BLaER1 treated with 17β-estradiol and CSF1 and Interleukin-3, amounts not matched to agents 10 nM and 100 nM (cell line): ENCODE measurements at regions not wholly inside any gene's neighbourhood (a gene's known extent, or its start where the extent isn't known, plus 50 kb on each side); places are given as distances from the start of the nearest gene placed in this dataset.

Experiments
- H3K27ac ChIP-seq, 11 experiments: shearing (Covaris generic); formaldehyde crosslinking; 2 replicates each; pipeline ENCODE4 v1.8.1; 2022
- H3K27me3 ChIP-seq, 11 experiments: shearing (Covaris generic); formaldehyde crosslinking; 2 replicates each; pipeline ENCODE4 v1.8.1; 2022
- H3K36me3 ChIP-seq, 11 experiments: shearing (Covaris generic); formaldehyde crosslinking; 2 replicates each; pipeline ENCODE4 v1.8.1; 2022
- H3K4me1 ChIP-seq, 10 experiments: shearing (Covaris generic); formaldehyde crosslinking; 2 replicates each; pipeline ENCODE4 v1.8.1; 2022
- H3K4me2 ChIP-seq, 11 experiments: shearing (Covaris generic); formaldehyde crosslinking; 2 replicates each; pipeline ENCODE4 v1.8.1; 2022
- H3K4me3 ChIP-seq, 10 experiments: shearing (Covaris generic); formaldehyde crosslinking; 2 replicates each; pipeline ENCODE4 v1.8.1; 2022
- H3K9ac ChIP-seq, 11 experiments: shearing (Covaris generic); formaldehyde crosslinking; 2 replicates each; pipeline ENCODE4 v1.8.1; 2022
- H3K9me3 ChIP-seq, 11 experiments: shearing (Covaris generic); formaldehyde crosslinking; replicated peaks in 1 of 11; 2 replicates each; pipeline ENCODE4 v1.8.1; 2022
- H4K20me1 ChIP-seq, 11 experiments: shearing (Covaris generic); formaldehyde crosslinking; 2 replicates each; pipeline ENCODE4 v1.8.1; 2022
- Cebpa-rat ChIP-seq, 11 experiments: shearing (Covaris generic); IDR thresholded peaks; 2 replicates each; pipeline ENCODE4 v1.8.1; 2022

DNA sequence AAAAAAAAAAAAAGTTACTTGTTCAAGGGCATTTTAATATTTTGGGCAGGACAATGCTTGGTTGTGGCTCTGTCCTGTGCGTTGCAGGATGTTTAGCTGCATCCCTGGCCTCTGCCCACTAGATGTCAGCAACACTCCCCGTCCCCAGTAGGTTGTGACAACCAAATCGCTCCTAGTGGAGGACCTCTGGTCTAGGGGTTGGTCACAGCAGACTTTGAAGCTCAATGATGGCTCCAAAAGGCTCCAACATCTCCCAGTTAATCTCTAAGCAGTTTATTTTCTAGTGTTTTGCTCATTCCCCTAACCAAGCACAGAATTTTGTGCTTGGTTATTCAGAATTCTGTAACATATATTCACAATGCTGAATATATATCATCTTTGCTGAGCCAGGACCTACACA is 67.0 kb downstream of the CHRNA1 start:
- H4K20me1 ChIP-seq: no peaks in the 10 kb centered on the region; a peak in 1 of 22 replicates
- no peak overlapping the region for H3K9ac ChIP-seq
- peaks cover 0 to 20% (median 0%) of the 10 kb centered on the region in 11 experiments; a peak in 4 of 22 replicates for H3K27me3 ChIP-seq
- no peaks in the 10 kb centered on the region for H3K36me3 ChIP-seq
- H3K4me2 ChIP-seq: no peak overlapping the region
- no peak overlapping the region for H3K27ac ChIP-seq
- H3K4me3 ChIP-seq: no peak overlapping the region
- TF ChIP-seq Cebpa-rat (IDR thresholded peaks at IDR 0.05): no peak
- peaks cover 0 to 13% (median 9%) of the 10 kb centered on the region in 11 experiments; a peak in 15 of 22 replicates for H3K9me3 ChIP-seq
- peaks cover 0 to 4% (median 0%) of the 10 kb centered on the region in 10 experiments; a peak in 2 of 20 replicates for H3K4me1 ChIP-seq

DNA sequence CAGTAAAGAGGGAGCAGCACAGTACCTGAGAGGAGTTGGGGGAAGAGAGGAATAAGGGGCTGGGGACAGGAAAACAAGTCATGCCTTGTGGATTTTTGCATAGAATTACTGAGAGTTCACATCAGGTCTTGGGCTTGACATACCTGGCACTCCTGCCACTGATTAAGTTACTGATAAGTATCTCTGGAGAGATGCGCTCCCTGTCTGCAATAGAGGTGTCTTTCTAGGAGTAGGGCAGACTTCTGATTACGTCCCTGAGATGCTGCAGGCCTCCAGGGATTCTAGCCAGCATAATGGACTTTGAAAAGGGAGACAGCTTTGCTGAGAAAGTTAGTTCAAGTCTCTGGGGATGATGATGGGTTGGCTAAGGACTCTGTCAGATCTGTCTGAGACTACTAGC is 69.4 kb downstream of the CHRNA1 start:
- Histone ChIP-seq H3K9me3 (peaks cover 0 to 20% (median 14%) of the 10 kb centered on the region in 11 experiments; a peak in 15 of 22 replicates), H3K27ac (no peak overlapping the region), H3K4me1 (peaks cover 0 to 9% (median 0%) of the 10 kb centered on the region in 10 experiments; a peak in 4 of 20 replicates), H3K9ac (no peak overlapping the region), H3K4me3 (no peak overlapping the region), H3K27me3 (peaks cover 0 to 9% (median 0%) of the 10 kb centered on the region in 11 experiments; a peak in 2 of 22 replicates), H4K20me1 (no peaks in the 10 kb centered on the region; a peak in 1 of 22 replicates), H3K4me2 (no peak overlapping the region), H3K36me3 (no peaks in the 10 kb centered on the region)
- TF ChIP-seq Cebpa-rat (IDR thresholded peaks at IDR 0.05): no peak

DNA sequence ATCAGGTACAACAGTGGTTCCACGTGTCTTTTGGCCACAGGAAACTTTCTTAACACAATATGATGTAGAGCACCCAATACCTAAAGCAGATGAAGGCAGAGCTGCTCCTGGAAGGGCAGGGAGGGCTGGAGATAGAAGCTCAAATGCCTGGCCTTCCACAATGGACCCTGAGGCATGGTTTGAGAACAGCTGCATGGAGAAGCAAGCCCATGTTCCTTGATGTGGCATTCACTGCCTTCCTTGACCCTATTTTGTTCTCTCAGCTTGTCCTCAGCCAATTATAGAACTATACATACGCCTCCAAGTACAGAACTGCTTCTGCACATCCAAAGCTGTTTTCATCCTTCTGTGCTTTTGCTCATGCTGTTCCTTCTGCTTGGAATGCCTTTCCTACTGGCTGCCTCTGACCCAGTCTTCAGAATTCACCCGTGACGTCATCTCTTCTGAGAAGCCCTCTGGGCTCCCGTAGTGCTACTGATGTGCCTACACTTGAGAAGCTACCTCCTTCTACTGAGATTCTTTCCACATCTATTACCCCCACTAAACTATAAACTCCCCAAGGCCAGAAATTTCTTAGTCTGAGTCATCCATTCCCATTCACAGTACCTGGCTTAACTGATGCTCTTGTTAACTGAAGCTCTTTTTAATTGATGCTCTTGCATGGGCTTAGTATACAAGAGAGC is 69.9 kb downstream of the CHRNA1 start:
- Histone ChIP-seq H3K36me3 (no peaks in the 10 kb centered on the region), H4K20me1 (no peaks in the 10 kb centered on the region; a peak in 1 of 22 replicates), H3K4me1 (peaks cover 0 to 9% (median 0%) of the 10 kb centered on the region in 10 experiments; a peak in 4 of 20 replicates), H3K27me3 (peaks cover 0 to 9% (median 0%) of the 10 kb centered on the region in 11 experiments; a peak in 2 of 22 replicates), H3K4me3 (no peak overlapping the region), H3K9me3 (peaks cover 0 to 20% (median 14%) of the 10 kb centered on the region in 11 experiments; a peak in 15 of 22 replicates), H3K9ac (no peak overlapping the region), H3K27ac (no peak overlapping the region), H3K4me2 (0 out of 22 replicates have a peak overlapping the region, but pooled peaks of 2 of the 11 experiments have one; percentile 0)
- TF ChIP-seq Cebpa-rat (IDR thresholded peaks at IDR 0.05): no peak

DNA sequence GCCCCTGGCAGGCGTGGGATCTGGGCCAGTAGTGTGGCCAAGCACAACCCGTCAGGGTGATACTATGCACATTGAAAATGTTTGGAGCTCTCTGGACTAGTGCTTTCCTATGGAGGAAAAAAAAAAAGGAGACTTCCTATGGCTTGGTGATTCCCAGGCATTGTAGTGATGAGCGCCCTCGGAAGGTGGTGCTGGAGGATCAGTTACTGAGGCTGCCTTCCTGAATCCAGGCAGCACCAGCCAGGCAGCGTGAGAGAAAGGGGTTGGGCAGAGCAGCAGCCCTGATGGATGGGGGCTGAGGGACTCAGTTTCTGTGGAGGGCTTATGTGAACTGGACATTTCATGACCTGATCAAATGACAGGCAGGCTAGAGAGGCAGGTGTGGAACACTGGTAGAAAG is 70.9 kb downstream of the CHRNA1 start:
- Histone ChIP-seq H3K4me2 (peak overlapping the region in 1 of 11 experiments; percentile 0; a peak in 1 of 22 replicates), H3K27me3 (peaks cover 0 to 9% (median 0%) of the 10 kb centered on the region in 11 experiments; a peak in 2 of 22 replicates), H3K9me3 (peaks cover 0 to 20% (median 14%) of the 10 kb centered on the region in 11 experiments; a peak in 15 of 22 replicates), H3K4me3 (no peak overlapping the region), H4K20me1 (no peaks in the 10 kb centered on the region; a peak in 1 of 22 replicates), H3K4me1 (peaks cover 0 to 9% (median 0%) of the 10 kb centered on the region in 10 experiments; a peak in 4 of 20 replicates), H3K9ac (no peak overlapping the region), H3K36me3 (no peaks in the 10 kb centered on the region), H3K27ac (no peak overlapping the region)
- TF ChIP-seq Cebpa-rat (IDR thresholded peaks at IDR 0.05): no peak

DNA sequence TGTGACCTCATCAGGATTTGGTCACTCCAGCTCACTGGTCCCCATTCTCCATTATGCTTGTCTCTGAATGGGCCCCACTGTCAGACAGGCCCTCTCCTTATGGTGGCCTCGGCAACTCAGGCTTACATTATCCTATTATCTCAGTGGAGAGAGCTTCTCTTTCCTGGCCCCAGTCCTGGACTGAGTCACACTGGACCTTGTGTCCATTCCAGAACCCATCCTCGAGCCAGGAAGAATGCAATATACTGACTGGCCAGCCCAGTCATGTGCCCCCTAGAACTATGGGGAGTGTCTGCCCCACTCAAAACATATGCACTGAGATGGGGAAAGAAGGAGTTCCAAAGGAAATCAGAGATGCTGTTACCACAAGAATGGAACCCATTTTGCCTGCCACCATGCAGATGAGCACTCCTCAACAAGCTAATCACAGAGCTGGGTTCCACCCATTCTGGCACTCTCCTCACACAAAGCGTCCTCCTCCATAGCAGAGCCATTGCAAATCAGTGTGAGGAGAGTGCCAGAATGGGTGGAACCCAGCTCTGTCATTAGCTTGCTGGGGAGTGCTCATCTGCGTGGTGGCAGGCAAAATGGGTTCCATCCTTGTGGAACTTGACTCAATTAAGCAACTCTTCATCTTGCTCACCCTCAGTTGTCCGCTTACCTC is 71.9 kb downstream of the CHRNA1 start:
- no peak overlapping the region for H3K4me3 ChIP-seq
- peaks cover 0 to 9% (median 0%) of the 10 kb centered on the region in 10 experiments; a peak in 4 of 20 replicates for H3K4me1 ChIP-seq
- H3K27ac ChIP-seq: no peak overlapping the region
- H3K27me3 ChIP-seq: peaks cover 0 to 9% (median 0%) of the 10 kb centered on the region in 11 experiments; a peak in 2 of 22 replicates
- no peak overlapping the region for H3K4me2 ChIP-seq
- H3K9ac ChIP-seq: no peak overlapping the region
- TF ChIP-seq Cebpa-rat (IDR thresholded peaks at IDR 0.05): no peak
- no peaks in the 10 kb centered on the region for H3K36me3 ChIP-seq
- H4K20me1 ChIP-seq: no peaks in the 10 kb centered on the region; a peak in 1 of 22 replicates
- H3K9me3 ChIP-seq: peaks cover 0 to 20% (median 14%) of the 10 kb centered on the region in 11 experiments; a peak in 15 of 22 replicates

DNA sequence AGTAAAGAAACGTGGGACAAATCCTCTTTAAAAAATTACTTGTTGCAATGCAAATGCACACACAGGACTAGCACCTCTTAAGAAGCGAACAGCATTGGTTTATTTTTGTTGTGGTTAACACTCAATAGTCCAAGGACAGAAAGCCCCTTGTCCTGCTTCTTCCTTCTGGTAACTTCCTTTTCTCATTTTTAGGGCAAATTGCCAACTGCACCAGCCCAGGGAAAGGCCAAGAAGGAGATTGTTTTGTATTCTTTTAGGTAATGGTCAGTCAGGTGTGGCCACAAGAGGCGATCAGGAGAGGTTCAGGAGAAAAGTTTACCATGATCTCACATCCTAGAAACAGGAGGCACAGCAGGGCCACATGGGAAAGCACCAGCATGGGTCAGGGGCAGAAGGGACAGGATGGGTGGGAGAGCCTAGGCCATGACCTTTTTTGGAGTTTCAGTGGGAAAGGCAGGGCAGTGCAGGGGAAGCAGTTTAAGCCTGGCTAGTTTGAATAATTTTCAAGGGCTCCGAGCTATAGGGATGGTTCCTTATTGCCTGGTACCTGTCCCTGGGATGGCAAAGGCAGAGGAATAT is 73.0 kb downstream of the CHRNA1 start:
- Histone ChIP-seq H3K4me1 (peaks cover 0 to 9% (median 0%) of the 10 kb centered on the region in 10 experiments; a peak in 4 of 20 replicates), H3K4me2 (peak overlapping the region in 1 of 11 experiments; percentile 41; a peak in 2 of 22 replicates), H3K36me3 (no peaks in the 10 kb centered on the region), H3K27me3 (peaks cover 0 to 9% (median 0%) of the 10 kb centered on the region in 11 experiments; a peak in 3 of 22 replicates), H3K27ac (no peak overlapping the region), H3K9me3 (peaks cover 0 to 20% (median 14%) of the 10 kb centered on the region in 11 experiments; a peak in 15 of 22 replicates), H4K20me1 (no peaks in the 10 kb centered on the region; a peak in 1 of 22 replicates), H3K9ac (no peak overlapping the region), H3K4me3 (no peak overlapping the region)
- no peak for TF ChIP-seq Cebpa-rat (IDR thresholded peaks at IDR 0.05)

DNA sequence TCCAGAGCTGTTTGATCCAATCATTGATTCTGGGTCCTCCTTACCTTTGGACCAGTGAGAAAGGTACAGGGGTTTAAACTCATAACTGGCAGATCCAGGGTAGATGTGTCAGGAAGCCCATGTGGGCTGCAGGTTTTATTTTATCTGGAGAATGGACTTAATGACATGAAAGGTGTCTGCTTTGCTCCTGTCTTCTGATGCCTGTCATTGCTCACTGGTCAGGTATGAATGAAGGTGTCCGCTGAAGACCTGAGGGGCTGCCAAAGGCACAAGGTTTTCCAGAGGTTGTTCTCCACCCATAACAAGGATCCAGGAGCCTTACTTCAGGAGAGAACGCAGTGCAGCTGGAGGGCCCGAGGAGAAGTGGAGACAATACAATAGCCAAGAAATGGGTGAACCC is 74.2 kb downstream of the CHRNA1 start:
- TF ChIP-seq Cebpa-rat (IDR thresholded peaks at IDR 0.05): no peak
- Histone ChIP-seq H3K27ac (no peak overlapping the region), H3K9ac (no peak overlapping the region), H3K4me2 (no peak overlapping the region), H4K20me1 (no peaks in the 10 kb centered on the region; a peak in 1 of 22 replicates), H3K36me3 (no peaks in the 10 kb centered on the region), H3K4me3 (no peak overlapping the region), H3K27me3 (peaks cover 3 to 11% (median 5%) of the 10 kb centered on the region in 11 experiments; a peak in 19 of 22 replicates), H3K4me1 (peaks cover 0 to 9% (median 0%) of the 10 kb centered on the region in 10 experiments; a peak in 4 of 20 replicates), H3K9me3 (peaks cover 0 to 20% (median 14%) of the 10 kb centered on the region in 11 experiments; a peak in 15 of 22 replicates)

DNA sequence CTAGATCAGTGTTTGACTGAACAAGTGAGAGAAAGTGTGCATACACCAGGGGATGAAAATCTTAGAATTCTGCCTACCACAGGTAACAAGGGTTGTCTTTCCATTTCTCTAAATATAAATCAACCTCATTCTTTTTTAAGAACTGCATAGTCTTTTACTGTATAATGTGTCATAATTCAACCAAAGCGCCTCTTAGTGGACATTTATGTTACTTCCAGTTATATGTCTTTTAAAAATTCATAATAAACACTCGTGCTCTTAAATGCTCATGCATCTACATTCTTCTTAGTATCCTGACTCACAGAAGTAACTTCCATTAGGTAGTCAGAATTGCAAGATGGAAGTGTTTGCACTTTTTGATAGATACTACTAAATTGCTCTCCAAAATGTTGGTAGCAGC is 76.2 kb downstream of the CHRNA1 start:
- H3K4me2 ChIP-seq: no peak overlapping the region

More for the DNA sequence above, 76.2 kb downstream of the CHRNA1 start:
- Histone ChIP-seq H3K27ac (no peak overlapping the region), H3K9me3 (peaks cover 0 to 17% (median 11%) of the 10 kb centered on the region in 11 experiments; a peak in 15 of 22 replicates), H3K4me3 (no peak overlapping the region), H3K9ac (no peak overlapping the region), H3K36me3 (no peaks in the 10 kb centered on the region), H3K4me1 (peaks cover 0 to 12% (median 3%) of the 10 kb centered on the region in 10 experiments; a peak in 9 of 20 replicates), H3K27me3 (peaks cover 18 to 30% (median 24%) of the 10 kb centered on the region in 11 experiments), H4K20me1 (peaks cover 0 to 7% (median 0%) of the 10 kb centered on the region in 11 experiments; a peak in 1 of 22 replicates)
- TF ChIP-seq Cebpa-rat (IDR thresholded peaks at IDR 0.05): no peak
